ENCODE measurements at regions not wholly inside any gene's neighbourhood (a gene's known extent, or its start where the extent isn't known, plus 50 kb on each side); places are given as distances from the start of the nearest gene placed in this dataset.

DNA sequence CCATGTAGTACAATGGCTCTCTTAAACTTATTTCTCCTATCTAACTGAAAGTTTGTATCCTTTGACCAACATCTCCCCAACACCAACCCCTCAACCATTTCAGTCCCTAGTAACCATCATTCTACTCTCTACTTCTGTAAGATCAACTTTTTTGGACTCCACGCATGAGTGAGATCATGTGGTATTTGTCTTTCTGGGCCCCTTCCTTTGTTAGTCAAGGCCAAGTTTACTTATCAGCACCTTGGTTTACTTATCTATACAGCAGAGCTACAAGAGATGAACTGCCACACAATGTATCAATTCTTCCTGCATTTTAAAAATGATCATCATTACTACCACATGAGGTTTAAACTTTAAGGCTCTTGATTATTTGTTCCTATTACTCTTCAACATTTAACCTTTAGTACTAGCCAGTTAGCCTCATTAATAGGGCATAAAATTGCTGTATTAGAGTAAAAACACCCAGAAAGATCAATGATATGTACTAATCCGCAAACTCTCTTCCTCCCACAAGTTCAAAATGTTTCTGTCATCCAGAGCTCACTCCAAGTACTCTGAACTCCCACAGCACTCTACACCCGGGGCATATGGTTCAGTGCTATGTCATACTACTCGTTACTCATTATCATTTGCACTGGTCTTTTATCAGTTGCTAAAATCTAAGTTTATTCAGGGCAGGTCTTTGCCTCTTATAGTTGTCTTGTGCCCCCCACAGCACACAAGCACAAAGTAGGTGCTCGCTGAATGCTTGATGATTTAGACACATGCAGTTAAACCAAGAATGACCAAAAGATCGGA lies 145.7 kb upstream of the ADAMTS3 start:
- Mint-ChIP-seq H3K9me3 (no peaks in the 10 kb centered on the region), H3K27me3 (ENCODE audit: insufficient read depth) (no peaks in the 10 kb centered on the region), H3K4me1 (peaks cover 6% of the 10 kb centered on the region), H3K4me3 (no peak overlapping the region), H3K27ac (no peak overlapping the region), H3K36me3 (ENCODE audit: low read depth) (no peaks in the 10 kb centered on the region)
- Histone ChIP-seq H3K9me3 (ENCODE audit: control insufficient read depth, low read length) (no peaks in the 10 kb centered on the region), H3K36me3 (ENCODE audit: control insufficient read depth, insufficient read depth, low read length) (no peaks in the 10 kb centered on the region), H3K9ac (ENCODE audit: extremely low read depth, low read length, poor library complexity, severe bottlenecking) (no peak overlapping the region), H3K27me3 (ENCODE audit: control insufficient read depth, insufficient read depth, low read length, poor library complexity, severe bottlenecking) (no peaks in the 10 kb centered on the region), H3K27ac (ENCODE audit: low read depth, low read length) (no peak overlapping the region), H3K4me1 (ENCODE audit: control insufficient read depth, insufficient read depth, low read length) (no peaks in the 10 kb centered on the region), H3K4me3 (ENCODE audit: low read length) (no peak overlapping the region)
- 90 to 95% methylated on average over 4 to 6 of the region's 6 CpGs for WGBS, 2 experiments (ENCODE audit: insufficient coverage in 1 of 2, insufficient read length in 1 of 2)
- no peak for DNase-seq
- TF ChIP-seq, protein P1, sequence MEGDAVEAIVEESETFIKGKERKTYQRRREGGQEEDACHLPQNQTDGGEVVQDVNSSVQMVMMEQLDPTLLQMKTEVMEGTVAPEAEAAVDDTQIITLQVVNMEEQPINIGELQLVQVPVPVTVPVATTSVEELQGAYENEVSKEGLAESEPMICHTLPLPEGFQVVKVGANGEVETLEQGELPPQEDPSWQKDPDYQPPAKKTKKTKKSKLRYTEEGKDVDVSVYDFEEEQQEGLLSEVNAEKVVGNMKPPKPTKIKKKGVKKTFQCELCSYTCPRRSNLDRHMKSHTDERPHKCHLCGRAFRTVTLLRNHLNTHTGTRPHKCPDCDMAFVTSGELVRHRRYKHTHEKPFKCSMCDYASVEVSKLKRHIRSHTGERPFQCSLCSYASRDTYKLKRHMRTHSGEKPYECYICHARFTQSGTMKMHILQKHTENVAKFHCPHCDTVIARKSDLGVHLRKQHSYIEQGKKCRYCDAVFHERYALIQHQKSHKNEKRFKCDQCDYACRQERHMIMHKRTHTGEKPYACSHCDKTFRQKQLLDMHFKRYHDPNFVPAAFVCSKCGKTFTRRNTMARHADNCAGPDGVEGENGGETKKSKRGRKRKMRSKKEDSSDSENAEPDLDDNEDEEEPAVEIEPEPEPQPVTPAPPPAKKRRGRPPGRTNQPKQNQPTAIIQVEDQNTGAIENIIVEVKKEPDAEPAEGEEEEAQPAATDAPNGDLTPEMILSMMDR (conservative IDR thresholded peaks at IDR 0.05), result no peak

DNA sequence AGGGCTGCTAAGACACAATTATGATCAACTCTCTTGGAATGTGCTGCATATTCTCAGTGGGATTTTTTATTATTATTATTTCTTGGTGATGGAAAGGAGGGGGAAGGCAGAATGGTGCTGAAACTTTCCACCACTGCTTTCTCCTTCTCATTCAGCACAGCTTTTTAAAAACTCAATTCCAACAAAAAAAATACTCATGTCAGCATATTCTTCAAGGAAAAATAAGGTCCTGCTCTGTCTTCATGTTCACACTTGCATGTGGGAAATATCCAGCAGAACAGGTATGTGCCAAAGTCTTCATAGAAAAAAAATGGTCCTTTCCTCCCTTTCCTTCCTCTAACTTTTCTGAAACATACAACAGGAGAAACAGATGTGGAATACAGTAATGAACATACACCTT lies 144.0 kb upstream of the ADAMTS3 start:
- H3K9ac ChIP-seq (ENCODE audit: extremely low read depth, low read length, poor library complexity, severe bottlenecking), result no peak overlapping the region
- no peaks in the 10 kb centered on the region for H3K36me3 Mint-ChIP-seq (ENCODE audit: low read depth)
- DNase-seq, result no peak
- peaks cover 6% of the 10 kb centered on the region for H3K4me1 Mint-ChIP-seq
- H3K9me3 ChIP-seq (ENCODE audit: control insufficient read depth, low read length), result no peaks in the 10 kb centered on the region
- no peaks in the 10 kb centered on the region for H3K4me1 ChIP-seq (ENCODE audit: control insufficient read depth, insufficient read depth, low read length)
- no peaks in the 10 kb centered on the region for H3K9me3 Mint-ChIP-seq
- TF ChIP-seq, protein P1 (conservative IDR thresholded peaks at IDR 0.05), result no peak
- H3K27me3 ChIP-seq (ENCODE audit: control insufficient read depth, insufficient read depth, low read length, poor library complexity, severe bottlenecking), result no peaks in the 10 kb centered on the region
- no peak overlapping the region for H3K4me3 ChIP-seq (ENCODE audit: low read length)
- H3K27me3 Mint-ChIP-seq (ENCODE audit: insufficient read depth), result no peaks in the 10 kb centered on the region
- H3K27ac ChIP-seq (ENCODE audit: low read depth, low read length), result no peak overlapping the region
- no peak overlapping the region for H3K4me3 Mint-ChIP-seq
- no peak overlapping the region for H3K27ac Mint-ChIP-seq
- no peaks in the 10 kb centered on the region for H3K36me3 ChIP-seq (ENCODE audit: control insufficient read depth, insufficient read depth, low read length)

GRCh38 chr4:72709475-72709874 lies 140.5 kb upstream of the ADAMTS3 start:
- no peaks in the 10 kb centered on the region for H3K9me3 ChIP-seq (ENCODE audit: control insufficient read depth, low read length)
- no peaks in the 10 kb centered on the region for H3K36me3 ChIP-seq (ENCODE audit: control insufficient read depth, insufficient read depth, low read length)
- no peaks in the 10 kb centered on the region for H3K27me3 Mint-ChIP-seq (ENCODE audit: insufficient read depth)
- no peak overlapping the region for H3K4me3 ChIP-seq (ENCODE audit: low read length)
- H3K4me3 Mint-ChIP-seq, result no peak overlapping the region
- H3K27ac ChIP-seq (ENCODE audit: low read depth, low read length), result no peak overlapping the region
- no peak for DNase-seq
- 53 to 70% methylated on average over 3 of the region's 3 CpGs for WGBS, 2 experiments (ENCODE audit: insufficient coverage in 1 of 2, insufficient read length in 1 of 2)
- no peaks in the 10 kb centered on the region for H3K27me3 ChIP-seq (ENCODE audit: control insufficient read depth, insufficient read depth, low read length, poor library complexity, severe bottlenecking)
- H3K4me1 Mint-ChIP-seq, result peaks cover 3% of the 10 kb centered on the region
- no peaks in the 10 kb centered on the region for H3K36me3 Mint-ChIP-seq (ENCODE audit: low read depth)
- TF ChIP-seq, protein P1 (conservative IDR thresholded peaks at IDR 0.05), result no peak
- H3K27ac Mint-ChIP-seq, result no peak overlapping the region
- no peak overlapping the region for H3K9ac ChIP-seq (ENCODE audit: extremely low read depth, low read length, poor library complexity, severe bottlenecking)
- no peaks in the 10 kb centered on the region for H3K4me1 ChIP-seq (ENCODE audit: control insufficient read depth, insufficient read depth, low read length)
- no peaks in the 10 kb centered on the region for H3K9me3 Mint-ChIP-seq

Data from endodermal cell (in vitro differentiated cells).